ENCODE measurements at regions not wholly inside any gene's neighbourhood (a gene's known extent, or its start where the extent isn't known, plus 50 kb on each side); places are given as distances from the start of the nearest gene placed in this dataset.

GRCh38 chr20:57920971-57921370, 211.2 kb upstream of the PMEPA1 start:
- no peak for ATAC-seq (ENCODE audit: insufficient read depth, low FRiP score)
- Histone ChIP-seq H3K9ac (ENCODE audit: insufficient read depth in 1 of 2, low read length in 2 of 2) (no peak overlapping the region), H3K27me3 (ENCODE audit: control insufficient read depth in 3 of 3, insufficient read depth in 3 of 3, low read length in 2 of 3) (no peaks in the 10 kb centered on the region), H3K36me3 (ENCODE audit: control insufficient read depth in 4 of 4, insufficient read depth in 4 of 4, low read length in 4 of 4) (no peaks in the 10 kb centered on the region), H3K4me1 (ENCODE audit: control insufficient read depth in 5 of 5, insufficient read depth in 5 of 5, low read length in 5 of 5) (no peaks in the 10 kb centered on the region), H3K27ac (ENCODE audit: low read depth in 1 of 2, low read length in 1 of 2) (no peak overlapping the region), H3K9me3 (ENCODE audit: control insufficient read depth in 4 of 4, insufficient read depth in 3 of 4, low read length in 3 of 4) (peaks cover 0 to 2% (median under 1%) of the 10 kb centered on the region in 4 donors), H3K4me3 (no peak overlapping the region)
- no peak for DNase-seq
- no peak for TF ChIP-seq CTCF (IDR thresholded peaks at IDR 0.05; ENCODE audit: control extremely low read depth, extremely low read depth)
- 85 to 87% methylated on average over 6 of the region's 6 CpGs for WGBS, 2 donors

- H3K9me3 ChIP-seq (ENCODE audit: control insufficient read depth in 4 of 4, insufficient read depth in 3 of 4, low read length in 3 of 4), result no peaks in the 10 kb centered on the region
- no peak overlapping the region for H3K4me3 ChIP-seq
- no peak overlapping the region for H3K27ac ChIP-seq (ENCODE audit: low read depth in 1 of 2, low read length in 1 of 2)
- H3K27me3 ChIP-seq (ENCODE audit: control insufficient read depth in 3 of 3, insufficient read depth in 3 of 3, low read length in 2 of 3), result no peaks in the 10 kb centered on the region
- no peak for TF ChIP-seq CTCF (IDR thresholded peaks at IDR 0.05; ENCODE audit: control extremely low read depth, extremely low read depth)
- H3K9ac ChIP-seq (ENCODE audit: insufficient read depth in 1 of 2, low read length in 2 of 2), result no peak overlapping the region
- ATAC-seq (ENCODE audit: insufficient read depth, low FRiP score) (no peak), DNase-seq (no peak)
- H3K36me3 ChIP-seq (ENCODE audit: control insufficient read depth in 4 of 4, insufficient read depth in 4 of 4, low read length in 4 of 4), result no peaks in the 10 kb centered on the region
- WGBS, 2 donors, result 74 to 77% methylated on average over 3 of the region's 3 CpGs
- no peaks in the 10 kb centered on the region for H3K4me1 ChIP-seq (ENCODE audit: control insufficient read depth in 5 of 5, insufficient read depth in 5 of 5, low read length in 5 of 5)
Observed at GRCh38 chr20:57919049-57919448, 209.2 kb upstream of the PMEPA1 start.

GRCh38 chr20:57918551-57918950, 208.7 kb upstream of the PMEPA1 start:
- Histone ChIP-seq H3K4me1 (ENCODE audit: control insufficient read depth in 5 of 5, insufficient read depth in 5 of 5, low read length in 5 of 5) (no peaks in the 10 kb centered on the region), H3K27ac (ENCODE audit: low read depth in 1 of 2, low read length in 1 of 2) (no peak overlapping the region), H3K9me3 (ENCODE audit: control insufficient read depth in 4 of 4, insufficient read depth in 3 of 4, low read length in 3 of 4) (no peaks in the 10 kb centered on the region), H3K9ac (ENCODE audit: insufficient read depth in 1 of 2, low read length in 2 of 2) (no peak overlapping the region), H3K27me3 (ENCODE audit: control insufficient read depth in 3 of 3, insufficient read depth in 3 of 3, low read length in 2 of 3) (no peaks in the 10 kb centered on the region), H3K4me3 (no peak overlapping the region), H3K36me3 (ENCODE audit: control insufficient read depth in 4 of 4, insufficient read depth in 4 of 4, low read length in 4 of 4) (no peaks in the 10 kb centered on the region)
- no peak for TF ChIP-seq CTCF (IDR thresholded peaks at IDR 0.05; ENCODE audit: control extremely low read depth, extremely low read depth)
- WGBS, 2 donors, result 79% methylated on average over 4 of the region's 4 CpGs
- DNase-seq (no peak), ATAC-seq (ENCODE audit: insufficient read depth, low FRiP score) (no peak)

GRCh38 chr20:57914205-57914604, 204.4 kb upstream of the PMEPA1 start:
- no peak for ATAC-seq (ENCODE audit: insufficient read depth, low FRiP score)
- H3K9ac ChIP-seq (ENCODE audit: insufficient read depth in 1 of 2, low read length in 2 of 2), result no peak overlapping the region
- H3K36me3 ChIP-seq (ENCODE audit: control insufficient read depth in 4 of 4, insufficient read depth in 4 of 4, low read length in 4 of 4), result no peaks in the 10 kb centered on the region
- no peaks in the 10 kb centered on the region for H3K27me3 ChIP-seq (ENCODE audit: control insufficient read depth in 3 of 3, insufficient read depth in 3 of 3, low read length in 2 of 3)
- TF ChIP-seq CTCF (IDR thresholded peaks at IDR 0.05; ENCODE audit: control extremely low read depth, extremely low read depth), result no peak
- H3K4me3 ChIP-seq, result no peak overlapping the region
- no peaks in the 10 kb centered on the region for H3K9me3 ChIP-seq (ENCODE audit: control insufficient read depth in 4 of 4, insufficient read depth in 3 of 4, low read length in 3 of 4)
- WGBS, 2 donors, result 72 to 81% methylated on average over 4 of the region's 4 CpGs
- peaks cover 0 to 3% (median 0%) of the 10 kb centered on the region in 5 donors for H3K4me1 ChIP-seq (ENCODE audit: control insufficient read depth in 5 of 5, insufficient read depth in 5 of 5, low read length in 5 of 5)
- H3K27ac ChIP-seq (ENCODE audit: low read depth in 1 of 2, low read length in 1 of 2), result no peak overlapping the region
- no peak for DNase-seq

All from lung (tissue), 11 donors.